ENCODE measurements at regions not wholly inside any gene's neighbourhood (a gene's known extent, or its start where the extent isn't known, plus 50 kb on each side); places are given as distances from the start of the nearest gene placed in this dataset.

DNA sequence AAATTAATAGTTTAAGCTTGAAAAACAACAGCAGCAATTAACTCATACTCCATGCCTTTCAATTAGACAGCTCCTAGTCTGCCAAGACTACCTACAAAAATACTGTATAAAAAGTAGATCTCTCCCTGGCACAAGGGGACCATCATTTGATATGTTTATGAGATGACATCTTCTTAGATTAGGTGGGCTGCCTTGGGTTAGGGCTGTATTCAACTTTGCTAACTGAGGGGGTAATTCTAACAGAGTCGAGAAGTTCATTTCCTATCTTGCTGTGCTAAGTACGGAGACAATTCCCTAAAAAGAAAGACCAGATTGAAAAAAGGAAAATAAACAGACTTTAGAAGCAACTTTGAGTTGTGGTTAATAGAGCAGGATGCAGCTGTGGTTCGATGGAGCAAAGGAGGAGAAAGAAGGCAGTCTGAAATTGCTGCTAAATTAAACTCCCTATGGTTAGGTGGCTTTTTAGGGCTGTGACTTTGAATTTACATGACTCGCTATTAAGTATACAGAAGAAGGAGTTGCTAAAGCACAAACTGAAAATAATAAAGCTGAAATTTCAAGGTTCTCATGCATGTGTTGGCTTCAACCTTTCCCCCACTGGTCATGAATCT is 75.4 kb downstream of the CDC7 start:
- no peak for DNase-seq (ENCODE audit: low spot score)

GRCh38 chr1:91578320-91579109 is 77.9 kb downstream of the CDC7 start:
- DNase-seq (ENCODE audit: low spot score) = no peak

DNA sequence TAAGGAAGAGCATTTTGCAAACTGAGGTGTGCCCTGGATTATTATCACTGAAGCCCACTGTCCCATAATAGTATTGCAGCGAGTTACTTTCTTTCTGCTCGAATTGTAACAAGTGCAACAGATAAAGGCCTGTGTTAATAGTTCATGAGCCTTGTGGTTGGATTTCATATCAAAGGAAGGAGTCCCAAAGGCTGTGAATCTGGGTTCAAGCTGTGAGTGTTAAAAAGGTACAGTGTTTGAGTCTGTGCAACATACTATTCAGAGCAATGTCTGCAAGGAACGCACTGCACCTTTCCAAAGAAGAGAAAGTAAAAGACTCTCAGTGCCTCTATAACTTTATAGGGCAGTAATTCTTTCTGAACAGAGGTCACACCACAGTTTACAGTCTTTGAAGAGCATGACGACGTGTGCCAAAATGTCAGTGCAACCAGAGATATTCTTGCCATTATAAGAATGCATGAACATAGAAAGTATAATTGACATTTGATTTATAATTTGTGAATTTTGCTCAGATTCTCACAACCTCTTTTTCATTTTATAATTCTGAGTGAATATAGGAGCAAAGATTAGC is 79.1 kb downstream of the CDC7 start:
- no peak for DNase-seq (ENCODE audit: low spot score)

- peak; percentile 76 for DNase-seq (ENCODE audit: low spot score)
Measured at GRCh38 chr1:91582431-91582921, 81.8 kb downstream of the CDC7 start.

DNA sequence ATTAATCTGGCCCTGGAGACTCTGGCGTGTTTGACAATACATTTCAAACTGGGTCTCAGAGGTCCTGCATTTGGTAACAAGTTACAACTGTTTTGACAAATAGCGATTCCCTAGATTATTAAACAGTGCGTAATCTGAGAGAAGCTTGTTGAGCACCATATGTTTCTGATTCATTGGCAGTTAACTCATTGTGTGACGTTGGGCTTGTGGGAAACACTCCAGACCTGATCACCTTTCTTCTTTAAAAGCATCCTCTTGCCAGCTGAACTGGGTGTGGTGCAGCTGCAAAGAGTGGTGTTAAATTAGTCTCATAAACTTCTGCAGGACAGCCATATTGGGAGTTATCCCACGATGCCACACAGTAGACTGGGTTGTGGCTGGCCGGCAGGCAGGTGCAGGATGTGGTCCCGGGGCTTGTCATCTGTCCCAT is 82.7 kb downstream of the CDC7 start:
- DNase-seq (ENCODE audit: low spot score) = peak; percentile 40

DNA sequence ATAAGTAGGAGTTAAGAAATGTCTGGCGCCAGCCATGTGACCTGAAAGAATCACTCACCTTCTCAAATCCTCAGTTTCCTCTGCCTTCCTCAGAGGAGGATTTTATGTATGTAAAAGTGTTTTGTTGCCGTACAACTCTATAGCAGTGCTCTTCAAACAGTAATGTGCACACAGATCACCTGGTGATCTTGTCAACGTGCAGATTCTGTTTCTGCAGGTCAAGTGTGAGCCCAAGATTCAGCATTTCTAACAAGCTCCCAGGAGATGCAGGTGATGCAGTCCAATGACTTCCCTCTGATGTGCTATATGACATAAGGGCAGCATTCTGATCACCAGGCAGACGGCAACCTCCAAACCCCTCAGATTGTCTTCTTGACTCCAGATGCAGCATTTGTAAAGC is 83.7 kb downstream of the CDC7 start:
- no peak for DNase-seq (ENCODE audit: low spot score)

DNA sequence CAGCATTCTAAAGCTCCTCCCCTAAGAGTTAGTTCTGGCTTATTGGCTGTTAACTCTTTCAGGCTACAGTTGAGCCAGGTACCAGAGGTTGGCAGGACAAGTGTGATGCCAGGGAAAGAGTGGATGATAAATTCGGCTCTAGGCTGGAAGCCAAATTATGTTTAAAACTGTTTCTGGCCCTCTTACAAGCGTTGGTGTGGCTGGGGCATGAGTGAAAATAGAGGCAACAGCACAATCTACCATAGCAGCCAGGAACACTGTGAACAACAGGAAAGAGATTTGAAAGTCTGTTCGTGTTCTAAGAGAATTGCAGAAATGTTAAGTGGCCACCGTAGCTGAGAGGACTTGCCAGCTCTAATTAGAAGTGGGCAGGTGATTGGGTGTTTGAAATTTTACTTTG is 84.2 kb downstream of the CDC7 start:
- no peak for DNase-seq (ENCODE audit: low spot score)

DNA sequence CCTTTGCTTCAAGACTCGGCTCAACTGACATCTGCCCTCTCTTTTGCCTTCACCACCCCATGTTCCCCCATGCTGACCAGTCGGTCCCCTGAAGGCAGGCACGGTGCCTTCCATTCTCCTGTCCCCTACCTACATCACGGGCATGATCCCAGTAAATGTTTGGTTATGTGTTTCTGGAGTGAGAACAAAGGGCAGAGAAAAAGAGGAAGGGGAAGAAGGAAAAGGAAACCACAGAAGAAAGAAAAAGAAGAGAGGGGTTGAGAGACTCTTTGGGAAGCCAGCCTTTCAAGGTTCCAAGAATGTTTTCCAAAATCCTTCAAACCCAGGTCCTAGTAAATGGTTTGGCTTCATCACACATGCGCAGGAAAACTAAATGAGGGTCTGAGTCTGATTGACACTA is 84.9 kb downstream of the CDC7 start:
- DNase-seq (ENCODE audit: low spot score) = no peak

GRCh38 chr1:91585982-91586381 is 85.3 kb downstream of the CDC7 start:
- DNase-seq (ENCODE audit: low spot score) = no peak

GRCh38 chr1:91589437-91589836 is 88.8 kb downstream of the CDC7 start:
- DNase-seq (ENCODE audit: low spot score) = no peak

DNA sequence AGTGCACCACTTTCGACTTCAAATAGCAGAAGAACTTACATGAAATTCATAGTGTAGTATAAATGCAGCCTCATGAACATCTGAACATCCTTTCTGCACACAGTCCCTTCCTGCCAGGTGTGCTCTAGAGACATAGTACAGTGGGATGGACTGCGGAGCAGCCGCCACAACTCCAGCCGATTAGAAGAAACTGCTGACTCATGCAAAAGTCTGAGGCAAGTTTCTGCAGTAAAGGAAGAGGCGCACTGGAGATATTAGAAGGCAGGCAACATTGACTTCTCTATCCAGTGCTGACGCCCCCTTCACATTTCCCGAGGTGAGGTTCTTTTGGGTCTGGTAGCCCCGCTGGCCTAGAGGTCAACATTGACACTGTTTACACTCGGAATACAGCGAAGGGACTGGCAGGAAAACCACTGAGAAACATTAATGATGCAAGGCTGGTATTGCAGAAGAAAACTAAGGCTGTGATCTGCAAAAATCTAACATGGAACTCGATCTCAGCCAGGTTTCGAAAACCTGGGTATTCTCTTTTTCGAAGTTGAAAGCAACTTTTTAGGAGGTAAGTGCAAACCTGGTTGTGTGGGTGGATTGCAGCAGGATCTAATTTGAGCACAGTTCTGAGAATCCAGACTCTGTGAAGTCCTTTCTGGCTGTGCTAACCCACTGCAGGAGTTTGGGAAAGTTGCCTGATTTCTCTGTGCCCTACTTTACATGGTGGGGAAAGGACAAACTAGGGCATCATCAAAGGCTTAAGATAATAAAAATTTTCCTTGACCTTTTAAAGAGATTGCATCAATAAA is 90.7 kb downstream of the CDC7 start:
- DNase-seq (ENCODE audit: low spot score) = no peak

- no peak for DNase-seq (ENCODE audit: low spot score)
Measured at GRCh38 chr1:91592716-91593477, 92.2 kb downstream of the CDC7 start.

GRCh38 chr1:91594383-91595055 is 93.9 kb downstream of the CDC7 start:
- DNase-seq (ENCODE audit: low spot score) = no peak

- DNase-seq (ENCODE audit: low spot score) = no peak
Measured at GRCh38 chr1:91596474-91596873, 95.8 kb downstream of the CDC7 start.

DNA sequence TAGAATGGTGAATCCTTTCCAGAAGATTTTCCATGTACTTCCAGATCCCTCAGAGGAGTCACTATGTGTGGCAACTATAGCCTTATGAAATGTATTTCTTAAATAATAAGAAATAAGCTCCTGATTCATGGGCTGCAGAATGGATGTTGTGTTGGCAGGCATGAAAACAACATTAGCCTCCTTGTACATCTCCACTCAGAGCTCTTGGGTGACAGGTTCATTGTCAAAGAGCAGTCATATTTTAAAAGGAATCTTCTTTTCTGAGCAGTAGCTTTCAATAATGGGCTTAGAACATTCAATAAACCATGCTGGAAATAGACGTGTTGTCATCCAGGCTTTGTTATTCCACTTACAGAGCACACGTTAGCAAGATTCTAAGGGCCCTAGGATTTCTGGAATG is 96.6 kb downstream of the CDC7 start:
- no peak for DNase-seq (ENCODE audit: low spot score)

GRCh38 chr1:91600431-91601337 is 100.0 kb downstream of the CDC7 start:
- DNase-seq (ENCODE audit: low spot score) = no peak

- DNase-seq (ENCODE audit: low spot score) = no peak
Measured at GRCh38 chr1:91601554-91602376, 101.1 kb downstream of the CDC7 start.

DNA sequence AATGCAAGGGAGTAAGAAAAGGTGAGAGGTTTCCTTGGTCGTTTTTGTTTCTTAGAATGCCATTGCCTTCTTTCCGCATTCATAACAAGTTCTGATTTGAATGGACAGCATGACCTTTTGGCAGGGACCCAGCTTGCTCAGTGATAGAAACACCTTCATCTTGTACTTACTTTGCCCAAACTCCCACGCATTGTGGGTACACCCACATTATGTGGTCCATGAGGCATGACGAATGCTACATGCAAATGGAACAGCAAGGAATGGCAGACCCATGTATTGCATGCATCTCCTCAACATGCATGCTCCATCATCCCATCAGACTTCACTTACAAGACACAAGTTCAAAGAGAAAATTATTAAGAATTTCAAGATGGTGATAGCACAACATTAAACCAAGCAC is 102.8 kb downstream of the CDC7 start:
- DNase-seq (ENCODE audit: low spot score) = no peak

GRCh38 chr1:91604632-91605031 is 104.0 kb downstream of the CDC7 start:
- peak; percentile 30 for DNase-seq (ENCODE audit: low spot score)

Data from AG08396 (cell line).